GM12878 (cell line): ENCODE measurements at regions not wholly inside any gene's neighbourhood (a gene's known extent, or its start where the extent isn't known, plus 50 kb on each side); places are given as distances from the start of the nearest gene placed in this dataset.

ENCODE experiments used
- ATAC-seq: fragments of 200-7000 bp; cut with Tn5 transposase; 3 replicates; pipeline ENCODE4 v1.9.1; 2020; ENCODE audit warnings: mild to moderate bottlenecking, moderate library complexity
- BruUV-seq: library from RNA; stranded (reverse); fragments of 400-500 nt; replicated peaks from 2 replicates; lab custom pipeline; 2021; lab: Mats Ljungman, UMichigan
- CTCF ChIA-PET: fragments of 300-600 bp; sonication (Branson Sonifier 250); formaldehyde crosslinking; extraction: SDS; loops from one replicate; lab custom pipeline; 2021; ENCODE audit warnings: inconsistent platforms; lab: Yijun Ruan, JAX
- POLR2A ChIA-PET: fragments of 350-600 bp; formaldehyde crosslinking; extraction: SDS; loops from one replicate; lab custom pipeline; 2021; ENCODE audit warnings: inconsistent platforms; lab: Charles Lee
- RAD21 ChIA-PET: fragments of 300-600 bp; sonication (Branson Sonifier 250); formaldehyde crosslinking; loops from one replicate; lab custom pipeline; 2023; ENCODE audit warnings: antibody characterized with exemption; ENCODE audit not compliant: unreplicated experiment; lab: Charles Lee
- SMC1A ChIA-PET: fragments of 300-600 bp; sonication (Branson Sonifier 250); formaldehyde crosslinking; loops from one replicate; lab custom pipeline; 2023; ENCODE audit not compliant: unreplicated experiment, uncharacterized antibody; lab: Charles Lee
- DNase-seq: peaks from one replicate; pipeline ENCODE4 v3.0.0-alpha.2; 2011; ENCODE audit warnings: low read depth, low spot score
- FAIRE-seq: peaks from 3 replicates; lab custom pipeline; 2011; peaks lifted over from hg19 to GRCh38; lab: Jason Lieb, UNC
- H2AFZ ChIP-seq: 2 replicates; pipeline ENCODE4 v1.6.0; 2011; ENCODE audit warnings: low read depth, low read length, control low read depth; ENCODE audit not compliant: control insufficient read depth
- H3K27ac ChIP-seq: 2 replicates; pipeline ENCODE4 v1.5.1; 2011; ENCODE audit warnings: control low read depth; ENCODE audit not compliant: control insufficient read depth, insufficient read depth
- H3K27me3 ChIP-seq, 2 experiments: replicated peaks in 1 of 2; 2 replicates each; pipeline versions ENCODE4 v1.6.0 to v1.6.1; 2011; ENCODE audit warnings: low read length in 1 of 2; ENCODE audit not compliant: control insufficient read depth in 2 of 2, insufficient read depth in 2 of 2
- H3K36me3 ChIP-seq, 2 experiments: 2 replicates each; pipeline ENCODE4 v1.5.1; 2011; ENCODE audit warnings: low read length in 1 of 2; ENCODE audit not compliant: control insufficient read depth in 2 of 2, insufficient read depth in 2 of 2
- H3K4me1 ChIP-seq: 2 replicates; pipeline ENCODE4 v1.6.1; 2011; ENCODE audit warnings: mild to moderate bottlenecking, low read length, moderate library complexity, mixed read lengths; ENCODE audit not compliant: control insufficient read depth, insufficient read depth
- H3K4me2 ChIP-seq: 2 replicates; pipeline ENCODE4 v1.6.0; 2011; ENCODE audit warnings: control low read depth; ENCODE audit not compliant: control insufficient read depth, insufficient read depth
- H3K4me3 ChIP-seq: fragments of 200-600 bp; sonication (generic); 2 replicates; pipeline ENCODE4 v1.5.1; 2016
- H3K79me2 ChIP-seq: 2 replicates; pipeline ENCODE4 v1.6.0; 2011; ENCODE audit warnings: low read length; ENCODE audit not compliant: control insufficient read depth, insufficient read depth
- H3K9ac ChIP-seq: 2 replicates; pipeline ENCODE4 v1.8.0; 2011; ENCODE audit warnings: low read length, control low read depth, mixed read lengths; ENCODE audit not compliant: control insufficient read depth, insufficient read depth
- H3K9me3 ChIP-seq: replicated peaks from 3 replicates; pipeline ENCODE4 v1.5.1; 2011; ENCODE audit warnings: mild to moderate bottlenecking, low read length; ENCODE audit not compliant: control insufficient read depth, insufficient read depth
- H4K20me1 ChIP-seq: 2 replicates; pipeline ENCODE4 v1.6.0; 2011; ENCODE audit not compliant: control insufficient read depth, insufficient read depth
- CHD4 ChIP-seq: fragments of 200-600 bp; sonication (generic); IDR thresholded peaks from 2 replicates; pipeline ENCODE4 v1.6.1; 2016; ENCODE audit warnings: mild to moderate bottlenecking
- EP300 ChIP-seq, 2 experiments: fragments of 150-350 bp in 1 of 2; IDR thresholded peaks; 2 replicates each; pipeline ENCODE4 v1.6.1; 2011 to 2012; ENCODE audit warnings: low read depth in 2 of 2, low read length in 2 of 2, borderline replicate concordance in 1 of 2, improper control_type of control experiment in 1 of 2, inconsistent platforms in 1 of 2; ENCODE audit not compliant: control insufficient read depth in 1 of 2
- ETV6 ChIP-seq, 2 experiments: fragments of 450-650 bp in 1 of 2; IDR thresholded peaks in 1 of 2; conservative IDR thresholded peaks in 1 of 2; 2 replicates each; pipeline ENCODE4 v1.6.1; 2014; ENCODE audit warnings: antibody characterized with exemption in 1 of 2, borderline replicate concordance in 1 of 2, low read depth in 1 of 2, mild to moderate bottlenecking in 1 of 2, moderate library complexity in 1 of 2
- HCFC1 ChIP-seq: fragments of 150-350 bp; IDR thresholded peaks from 2 replicates; pipeline ENCODE4 v1.6.1; 2014; ENCODE audit warnings: low read length
- HDGF ChIP-seq: fragments of 450-650 bp; IDR thresholded peaks from 2 replicates; pipeline ENCODE4 v1.6.1; 2016; ENCODE audit warnings: antibody characterized with exemption
- MTA3 ChIP-seq: IDR thresholded peaks from 2 replicates; pipeline ENCODE4 v1.6.1; 2012; ENCODE audit warnings: low read length, inconsistent platforms, borderline replicate concordance
- NFYA ChIP-seq: IDR thresholded peaks from 2 replicates; pipeline ENCODE4 v1.6.1; 2011; ENCODE audit warnings: low read depth, mild to moderate bottlenecking, low read length, improper control_type of control experiment, borderline replicate concordance
- NR2C2 ChIP-seq: IDR thresholded peaks from 2 replicates; pipeline ENCODE4 v1.6.1; 2011; ENCODE audit warnings: borderline replicate concordance, low read depth; ENCODE audit not compliant: control insufficient read depth, insufficient read length
- SPI1 ChIP-seq: IDR thresholded peaks from 2 replicates; pipeline ENCODE4 v1.6.1; 2011; ENCODE audit warnings: low read depth, mild to moderate bottlenecking, low read length, moderate library complexity, borderline replicate concordance; ENCODE audit not compliant: insufficient read depth
- TAF1 ChIP-seq: IDR thresholded peaks from 2 replicates; pipeline ENCODE4 v1.6.1; 2011; ENCODE audit warnings: mild to moderate bottlenecking, low read depth, low read length, borderline replicate concordance
- YBX1 ChIP-seq: fragments of 450-650 bp; IDR thresholded peaks from 2 replicates; pipeline ENCODE4 v1.6.1; 2016; ENCODE audit warnings: antibody characterized with exemption
- ZNF217 ChIP-seq: fragments of 450-650 bp; IDR thresholded peaks from 2 replicates; pipeline ENCODE4 v1.6.1; 2017; ENCODE audit warnings: antibody characterized with exemption, mild to moderate bottlenecking
- WGBS: methylation state at CpG from one replicate; pipeline ENCODE4 v1.1.6; 2016; ENCODE audit warnings: low lambda C conversion rate; ENCODE audit not compliant: insufficient replicate concordance, insufficient coverage; ENCODE audit errors: missing lambda C conversion rate; 5-methylcytosine and 5-hydroxymethylcytosine counted together
- in situ Hi-C: fragments of 300-500 bp; cut with MboI; formaldehyde crosslinking; loops from 9 replicates; pipeline ENCODE4 v1.14.3; 2018; ENCODE audit warnings: mixed read lengths
- intact Hi-C: fragments of 100-400 bp; cut with micrococcal nuclease; formaldehyde crosslinking; loops from one replicate; pipeline ENCODE4 v1.14.2; 2022; ENCODE audit not compliant: unreplicated experiment
- TF ChIP-seq, protein P1 (sequence below): fragments of 450-650 bp; IDR thresholded peaks from 2 replicates; pipeline ENCODE4 v1.6.1; 2014; ENCODE audit warnings: mild to moderate bottlenecking
- TF ChIP-seq, protein P2 (sequence below): fragments of 450-650 bp; conservative IDR thresholded peaks from 2 replicates; pipeline ENCODE4 v1.6.1; 2017; ENCODE audit warnings: mild to moderate bottlenecking, moderate library complexity
- TF ChIP-seq, protein P3 (sequence below): fragments of 450-650 bp; IDR thresholded peaks from 2 replicates; pipeline ENCODE4 v1.6.1; 2017; ENCODE audit warnings: mild to moderate bottlenecking, moderate library complexity

DNA sequence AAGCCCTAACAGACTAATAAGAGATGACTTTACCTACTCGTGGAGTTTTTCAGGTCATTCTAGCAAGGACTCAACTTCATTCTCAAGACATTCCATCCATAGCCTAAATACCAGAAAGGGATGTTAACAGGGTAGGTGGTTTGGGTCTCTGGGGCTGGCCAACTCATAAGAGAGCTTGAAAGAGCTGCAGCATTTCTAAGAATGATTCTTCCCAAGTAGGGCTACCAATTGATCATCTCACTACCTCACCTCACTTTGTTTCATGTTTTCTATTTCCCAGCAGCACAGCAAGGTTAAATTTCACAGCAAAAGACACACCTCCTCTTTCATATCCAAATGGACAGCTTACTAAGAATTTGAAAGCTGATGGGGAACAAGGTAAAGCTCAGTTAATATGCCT, 614.8 kb upstream of the DIPK2B start (continued):
- TF ChIP-seq ETV6 (conservative IDR thresholded peaks at IDR 0.05 in 1 of 2, IDR thresholded peaks at IDR 0.05 in 1 of 2; ENCODE audit: borderline replicate concordance in 1 of 2, low read depth in 1 of 2) (no peak), EP300 (IDR thresholded peaks at IDR 0.05; ENCODE audit: borderline replicate concordance in 1 of 2, control insufficient read depth in 1 of 2, low read depth in 2 of 2, low read length in 2 of 2) (no peak), TAF1 (no peak), YBX1 (no peak), NR2C2 (no peak), SPI1 (no peak)
- TF ChIP-seq, protein P1, sequence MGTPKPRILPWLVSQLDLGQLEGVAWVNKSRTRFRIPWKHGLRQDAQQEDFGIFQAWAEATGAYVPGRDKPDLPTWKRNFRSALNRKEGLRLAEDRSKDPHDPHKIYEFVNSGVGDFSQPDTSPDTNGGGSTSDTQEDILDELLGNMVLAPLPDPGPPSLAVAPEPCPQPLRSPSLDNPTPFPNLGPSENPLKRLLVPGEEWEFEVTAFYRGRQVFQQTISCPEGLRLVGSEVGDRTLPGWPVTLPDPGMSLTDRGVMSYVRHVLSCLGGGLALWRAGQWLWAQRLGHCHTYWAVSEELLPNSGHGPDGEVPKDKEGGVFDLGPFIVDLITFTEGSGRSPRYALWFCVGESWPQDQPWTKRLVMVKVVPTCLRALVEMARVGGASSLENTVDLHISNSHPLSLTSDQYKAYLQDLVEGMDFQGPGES = no peak
- TF ChIP-seq, protein P2, sequence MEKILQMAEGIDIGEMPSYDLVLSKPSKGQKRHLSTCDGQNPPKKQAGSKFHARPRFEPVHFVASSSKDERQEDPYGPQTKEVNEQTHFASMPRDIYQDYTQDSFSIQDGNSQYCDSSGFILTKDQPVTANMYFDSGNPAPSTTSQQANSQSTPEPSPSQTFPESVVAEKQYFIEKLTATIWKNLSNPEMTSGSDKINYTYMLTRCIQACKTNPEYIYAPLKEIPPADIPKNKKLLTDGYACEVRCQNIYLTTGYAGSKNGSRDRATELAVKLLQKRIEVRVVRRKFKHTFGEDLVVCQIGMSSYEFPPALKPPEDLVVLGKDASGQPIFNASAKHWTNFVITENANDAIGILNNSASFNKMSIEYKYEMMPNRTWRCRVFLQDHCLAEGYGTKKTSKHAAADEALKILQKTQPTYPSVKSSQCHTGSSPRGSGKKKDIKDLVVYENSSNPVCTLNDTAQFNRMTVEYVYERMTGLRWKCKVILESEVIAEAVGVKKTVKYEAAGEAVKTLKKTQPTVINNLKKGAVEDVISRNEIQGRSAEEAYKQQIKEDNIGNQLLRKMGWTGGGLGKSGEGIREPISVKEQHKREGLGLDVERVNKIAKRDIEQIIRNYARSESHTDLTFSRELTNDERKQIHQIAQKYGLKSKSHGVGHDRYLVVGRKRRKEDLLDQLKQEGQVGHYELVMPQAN = no peak

DNA sequence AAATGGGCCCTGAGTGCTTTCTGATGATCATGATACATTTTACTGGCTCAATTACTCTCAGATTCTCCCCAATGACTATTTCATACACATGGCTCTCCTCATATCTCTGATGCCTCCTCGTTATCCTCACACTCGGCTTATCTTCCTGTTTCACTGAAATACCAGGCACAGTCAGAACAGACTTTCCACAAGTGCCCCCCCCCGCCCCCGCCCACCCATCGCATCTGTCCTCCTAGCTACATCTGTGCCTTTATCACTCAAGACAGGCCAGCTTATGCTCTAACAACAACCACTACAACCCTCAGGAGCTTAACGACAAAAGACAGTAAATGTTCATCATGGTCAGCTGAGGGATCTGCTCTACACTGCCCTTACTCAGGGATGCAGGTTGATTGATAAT, 610.6 kb upstream of the DIPK2B start:
- Histone ChIP-seq H3K4me2 (no peak overlapping the region), H3K4me3 (no peak overlapping the region), H3K9ac (no peak overlapping the region), H2AFZ (no peak overlapping the region), H3K79me2 (no peaks in the 10 kb centered on the region), H4K20me1 (no peaks in the 10 kb centered on the region), H3K4me1 (peaks cover 10% of the 10 kb centered on the region), H3K36me3 (no peaks in the 10 kb centered on the region), H3K27me3 (no peaks in the 10 kb centered on the region), H3K27ac (no peak overlapping the region), H3K9me3 (no peaks in the 10 kb centered on the region)
- POLR2A ChIA-PET = no interaction called here
- FAIRE-seq (no peak), DNase-seq (no peak), ATAC-seq (no peak)
- CTCF ChIA-PET = no interaction called here
- TF ChIP-seq HDGF = no peak
- no peak for TF ChIP-seq CHD4
- no peak for TF ChIP-seq HCFC1
- no peak for TF ChIP-seq NFYA
- no peak for TF ChIP-seq ZNF217
- TF ChIP-seq, protein P3, sequence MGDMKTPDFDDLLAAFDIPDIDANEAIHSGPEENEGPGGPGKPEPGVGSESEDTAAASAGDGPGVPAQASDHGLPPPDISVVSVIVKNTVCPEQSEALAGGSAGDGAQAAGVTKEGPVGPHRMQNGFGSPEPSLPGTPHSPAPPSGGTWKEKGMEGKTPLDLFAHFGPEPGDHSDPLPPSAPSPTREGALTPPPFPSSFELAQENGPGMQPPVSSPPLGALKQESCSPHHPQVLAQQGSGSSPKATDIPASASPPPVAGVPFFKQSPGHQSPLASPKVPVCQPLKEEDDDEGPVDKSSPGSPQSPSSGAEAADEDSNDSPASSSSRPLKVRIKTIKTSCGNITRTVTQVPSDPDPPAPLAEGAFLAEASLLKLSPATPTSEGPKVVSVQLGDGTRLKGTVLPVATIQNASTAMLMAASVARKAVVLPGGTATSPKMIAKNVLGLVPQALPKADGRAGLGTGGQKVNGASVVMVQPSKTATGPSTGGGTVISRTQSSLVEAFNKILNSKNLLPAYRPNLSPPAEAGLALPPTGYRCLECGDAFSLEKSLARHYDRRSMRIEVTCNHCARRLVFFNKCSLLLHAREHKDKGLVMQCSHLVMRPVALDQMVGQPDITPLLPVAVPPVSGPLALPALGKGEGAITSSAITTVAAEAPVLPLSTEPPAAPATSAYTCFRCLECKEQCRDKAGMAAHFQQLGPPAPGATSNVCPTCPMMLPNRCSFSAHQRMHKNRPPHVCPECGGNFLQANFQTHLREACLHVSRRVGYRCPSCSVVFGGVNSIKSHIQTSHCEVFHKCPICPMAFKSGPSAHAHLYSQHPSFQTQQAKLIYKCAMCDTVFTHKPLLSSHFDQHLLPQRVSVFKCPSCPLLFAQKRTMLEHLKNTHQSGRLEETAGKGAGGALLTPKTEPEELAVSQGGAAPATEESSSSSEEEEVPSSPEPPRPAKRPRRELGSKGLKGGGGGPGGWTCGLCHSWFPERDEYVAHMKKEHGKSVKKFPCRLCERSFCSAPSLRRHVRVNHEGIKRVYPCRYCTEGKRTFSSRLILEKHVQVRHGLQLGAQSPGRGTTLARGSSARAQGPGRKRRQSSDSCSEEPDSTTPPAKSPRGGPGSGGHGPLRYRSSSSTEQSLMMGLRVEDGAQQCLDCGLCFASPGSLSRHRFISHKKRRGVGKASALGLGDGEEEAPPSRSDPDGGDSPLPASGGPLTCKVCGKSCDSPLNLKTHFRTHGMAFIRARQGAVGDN = no peak
- TF ChIP-seq MTA3 = no peak
- WGBS = 24% methylated on average over 6 of the region's 6 CpGs
- in situ Hi-C loops (no loop called here), intact Hi-C loops (no loop called here)
- no TSS peak for BruUV-seq
- SMC1A ChIA-PET = no interaction called here
- RAD21 ChIA-PET = no interaction called here
